Omental fat pad (tissue), 3 donors: ENCODE measurements at regions not wholly inside any gene's neighbourhood (a gene's known extent, or its start where the extent isn't known, plus 50 kb on each side); places are given as distances from the start of the nearest gene placed in this dataset.

Experiments
- ATAC-seq: fragments of 150-250 bp; one replicate; pipeline ENCODE4 v1.9.1; 2016; ENCODE audit warnings: mild to moderate bottlenecking, moderate library complexity; ENCODE audit not compliant: low FRiP score
- DNase-seq: peaks from one replicate; pipeline ENCODE4 v3.0.0-alpha.2; 2019; ENCODE audit warnings: low spot score
- TF ChIP-seq, protein P1 (sequence below), 3 donors: fragments of 450-650 bp; IDR thresholded peaks; one replicate each; pipeline ENCODE4 v1.5.1; 2016 to 2017; ENCODE audit warnings: antibody characterized with exemption in 3 of 3, mild to moderate bottlenecking in 3 of 3, moderate library complexity in 2 of 3

- TF ChIP-seq, protein P1, sequence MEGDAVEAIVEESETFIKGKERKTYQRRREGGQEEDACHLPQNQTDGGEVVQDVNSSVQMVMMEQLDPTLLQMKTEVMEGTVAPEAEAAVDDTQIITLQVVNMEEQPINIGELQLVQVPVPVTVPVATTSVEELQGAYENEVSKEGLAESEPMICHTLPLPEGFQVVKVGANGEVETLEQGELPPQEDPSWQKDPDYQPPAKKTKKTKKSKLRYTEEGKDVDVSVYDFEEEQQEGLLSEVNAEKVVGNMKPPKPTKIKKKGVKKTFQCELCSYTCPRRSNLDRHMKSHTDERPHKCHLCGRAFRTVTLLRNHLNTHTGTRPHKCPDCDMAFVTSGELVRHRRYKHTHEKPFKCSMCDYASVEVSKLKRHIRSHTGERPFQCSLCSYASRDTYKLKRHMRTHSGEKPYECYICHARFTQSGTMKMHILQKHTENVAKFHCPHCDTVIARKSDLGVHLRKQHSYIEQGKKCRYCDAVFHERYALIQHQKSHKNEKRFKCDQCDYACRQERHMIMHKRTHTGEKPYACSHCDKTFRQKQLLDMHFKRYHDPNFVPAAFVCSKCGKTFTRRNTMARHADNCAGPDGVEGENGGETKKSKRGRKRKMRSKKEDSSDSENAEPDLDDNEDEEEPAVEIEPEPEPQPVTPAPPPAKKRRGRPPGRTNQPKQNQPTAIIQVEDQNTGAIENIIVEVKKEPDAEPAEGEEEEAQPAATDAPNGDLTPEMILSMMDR (IDR thresholded peaks at IDR 0.05): no peak
- ATAC-seq (no peak), DNase-seq (no peak)
Measured at GRCh38 chr9:26013199-26013598, 335.0 kb upstream of the TUSC1 start.

DNA sequence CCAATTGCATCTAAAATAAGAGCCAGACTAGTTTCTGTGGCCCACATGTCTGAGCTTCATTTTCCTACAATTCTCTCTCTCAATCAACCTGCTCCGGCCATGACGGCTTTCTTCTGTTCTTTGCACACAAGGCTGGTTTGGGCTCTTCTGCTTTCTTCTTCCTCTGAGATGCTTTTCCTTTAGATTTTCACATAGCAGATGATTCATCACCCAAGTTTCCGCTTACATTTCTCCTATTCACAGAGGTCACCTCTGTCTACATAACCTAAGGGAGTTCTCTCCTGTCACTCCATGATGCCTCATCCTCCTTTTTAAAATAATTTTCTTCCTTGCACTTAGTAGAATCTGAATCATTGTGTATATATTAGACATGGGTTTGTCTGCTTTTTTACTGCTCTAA is 334.6 kb upstream of the TUSC1 start:
- DNase-seq (no peak), ATAC-seq (no peak)
- TF ChIP-seq, protein P1 (IDR thresholded peaks at IDR 0.05): no peak

GRCh38 chr9:25994605-25995004 is 316.4 kb upstream of the TUSC1 start:
- DNase-seq: no peak
- TF ChIP-seq, protein P1 (IDR thresholded peaks at IDR 0.05): no peak
- no peak for ATAC-seq

- TF ChIP-seq, protein P1 (IDR thresholded peaks at IDR 0.05): no peak
- DNase-seq (no peak), ATAC-seq (no peak)
Measured at GRCh38 chr9:25990376-25990775, 312.1 kb upstream of the TUSC1 start.

- ATAC-seq (no peak), DNase-seq (no peak)
- TF ChIP-seq, protein P1 (IDR thresholded peaks at IDR 0.05): no peak
Measured at GRCh38 chr9:25975667-25976066, 297.4 kb upstream of the TUSC1 start.

- TF ChIP-seq, protein P1 (IDR thresholded peaks at IDR 0.05): no peak
- ATAC-seq: no peak
- no peak for DNase-seq
Measured at GRCh38 chr9:25964239-25964638, 286.0 kb upstream of the TUSC1 start.

GRCh38 chr9:25960178-25960577 is 281.9 kb upstream of the TUSC1 start:
- ATAC-seq (no peak), DNase-seq (no peak)
- TF ChIP-seq, protein P1 (IDR thresholded peaks at IDR 0.05): no peak
